NB4 (cell line): ENCODE measurements at regions not wholly inside any gene's neighbourhood (a gene's known extent, or its start where the extent isn't known, plus 50 kb on each side); places are given as distances from the start of the nearest gene placed in this dataset.

ENCODE experiments used
- DNase-seq: peaks from one replicate; pipeline ENCODE4 v3.0.0; 2010; ENCODE audit warnings: low read depth
- H3K4me3 ChIP-seq: one replicate; pipeline ENCODE4 v1.5.1; 2011; ENCODE audit warnings: mild to moderate bottlenecking, low read depth, low read length, moderate library complexity
- CTCF ChIP-seq: IDR thresholded peaks from one replicate; pipeline ENCODE4 v1.5.1; 2012; ENCODE audit warnings: low read depth, low read length
- MAX ChIP-seq: IDR thresholded peaks from 2 replicates; pipeline ENCODE4 v1.6.1; 2011; ENCODE audit warnings: low read depth, low read length
- MYC ChIP-seq: IDR thresholded peaks from 2 replicates; pipeline ENCODE4 v1.6.1; 2011; ENCODE audit warnings: low read depth, low read length
- POLR2A ChIP-seq: IDR thresholded peaks from 2 replicates; pipeline ENCODE4 v1.6.1; 2011; ENCODE audit warnings: mild to moderate bottlenecking; ENCODE audit not compliant: insufficient read length; ENCODE audit errors: extremely low read depth

GRCh38 chr4:63361628-63362027, 1047.6 kb downstream of the TECRL start:
- no peak overlapping the region for H3K4me3 ChIP-seq
- DNase-seq: no peak
- TF ChIP-seq POLR2A: no peak
- TF ChIP-seq MAX: no peak
- no peak for TF ChIP-seq MYC
- TF ChIP-seq CTCF: no peak

GRCh38 chr4:63361066-63361465, 1048.2 kb downstream of the TECRL start:
- no peak for DNase-seq
- TF ChIP-seq POLR2A: no peak
- TF ChIP-seq MYC: no peak
- TF ChIP-seq MAX: no peak
- TF ChIP-seq CTCF: no peak
- no peak overlapping the region for H3K4me3 ChIP-seq

GRCh38 chr4:63349674-63350025, 1059.6 kb downstream of the TECRL start:
- no peak for DNase-seq
- no peak overlapping the region for H3K4me3 ChIP-seq
- no peak for TF ChIP-seq MYC
- TF ChIP-seq POLR2A: no peak
- no peak for TF ChIP-seq CTCF
- TF ChIP-seq MAX: no peak

GRCh38 chr4:63348735-63349673, 1060.2 kb downstream of the TECRL start:
- no peak for DNase-seq
- no peak overlapping the region for H3K4me3 ChIP-seq
- TF ChIP-seq POLR2A (no peak), MYC (no peak), MAX (no peak), CTCF (no peak)

GRCh38 chr4:63325140-63325539, 1084.1 kb downstream of the TECRL start:
- no peak for TF ChIP-seq MAX
- TF ChIP-seq MYC: no peak
- TF ChIP-seq CTCF: no peak
- TF ChIP-seq POLR2A: no peak
- H3K4me3 ChIP-seq: no peak overlapping the region
- no peak for DNase-seq
